H1 (cell line): ENCODE measurements at regions not wholly inside any gene's neighbourhood (a gene's known extent, or its start where the extent isn't known, plus 50 kb on each side); places are given as distances from the start of the nearest gene placed in this dataset.

Experiments used
- CTCF ChIA-PET: fragments of 300-600 bp; sonication (Branson Sonifier 250); formaldehyde crosslinking; loops from one replicate; lab custom pipeline; 2021; ENCODE audit not compliant: partially characterized antibody; lab: Charles Lee
- POLR2A ChIA-PET: fragments of 300-600 bp; sonication (Branson Sonifier 250); formaldehyde crosslinking; loops from one replicate; lab custom pipeline; 2021; ENCODE audit warnings: inconsistent platforms; ENCODE audit not compliant: partially characterized antibody; lab: Charles Lee
- DNase-seq, 2 experiments: peaks; one replicate each; pipeline versions ENCODE4 v3.0.0 to v3.0.0-alpha.2; 2010 to 2022; ENCODE audit warnings: low spot score in 2 of 2, low read depth in 1 of 2, mixed read lengths in 1 of 2
- FAIRE-seq: peaks from 2 replicates; lab custom pipeline; 2011; peaks lifted over from hg19 to GRCh38; lab: Jason Lieb, UNC
- H2AFZ ChIP-seq: 2 replicates; pipeline ENCODE4 v1.8.1; 2012; ENCODE audit warnings: low read length, inconsistent platforms
- H2AK5ac ChIP-seq: 2 replicates; pipeline ENCODE4 v1.6.1; 2013; ENCODE audit warnings: low read depth, low read length
- H2BK120ac ChIP-seq: replicated peaks from 2 replicates; pipeline ENCODE3; 2013; ENCODE audit warnings: low read depth, low read length, inconsistent platforms
- H2BK12ac ChIP-seq: 2 replicates; pipeline ENCODE4 v1.6.1; 2013; ENCODE audit warnings: low read depth, low read length
- H2BK15ac ChIP-seq: 2 replicates; pipeline ENCODE4 v1.6.1; 2013; ENCODE audit warnings: low read length
- H2BK20ac ChIP-seq: 2 replicates; pipeline ENCODE4 v1.6.1; 2013; ENCODE audit warnings: low read length
- H2BK5ac ChIP-seq: 2 replicates; pipeline ENCODE4 v1.6.1; 2013; ENCODE audit warnings: low read depth, low read length
- H3K14ac ChIP-seq: 2 replicates; pipeline ENCODE4 v1.6.1; 2013; ENCODE audit warnings: inconsistent platforms; ENCODE audit not compliant: insufficient read length
- H3K18ac ChIP-seq: 2 replicates; pipeline ENCODE4 v1.6.1; 2013; ENCODE audit warnings: low read length; ENCODE audit errors: extremely low read depth
- H3K23ac ChIP-seq: 2 replicates; pipeline ENCODE4 v1.6.1; 2013; ENCODE audit warnings: inconsistent platforms; ENCODE audit not compliant: insufficient read length
- H3K23me2 ChIP-seq: 2 replicates; pipeline ENCODE4 v1.6.1; 2013; ENCODE audit warnings: low read depth, low read length
- H3K27ac ChIP-seq: 2 replicates; pipeline ENCODE4 v1.6.1; 2011; ENCODE audit warnings: low read depth, low read length, inconsistent platforms
- H3K27me3 ChIP-seq, 4 experiments: replicated peaks in 1 of 4; 1 replicate in 1 of 4; 2 replicates in 3 of 4; pipeline versions ENCODE4 v1.6.1 to v1.8.1; 2011 to 2013; ENCODE audit warnings: low read length in 3 of 4, mild to moderate bottlenecking in 3 of 4, inconsistent platforms in 2 of 4, mixed read lengths in 2 of 4, moderate library complexity in 1 of 4; ENCODE audit not compliant: control insufficient read depth in 3 of 4, insufficient read depth in 3 of 4; ENCODE audit errors: extremely low read depth in 1 of 4
- H3K36me3 ChIP-seq, 4 experiments: 2 replicates each; pipeline versions ENCODE4 v1.6.1 to v1.8.1; 2011 to 2013; ENCODE audit warnings: mild to moderate bottlenecking in 4 of 4, low read length in 3 of 4, moderate library complexity in 2 of 4, control low read depth in 1 of 4, inconsistent platforms in 1 of 4; ENCODE audit not compliant: insufficient read depth in 4 of 4, control insufficient read depth in 2 of 4
- H3K4ac ChIP-seq: replicated peaks from 2 replicates; pipeline ENCODE3; 2013; ENCODE audit warnings: low read length, low read depth, mixed read lengths, inconsistent platforms; ENCODE audit not compliant: insufficient read length
- H3K4me1 ChIP-seq, 4 experiments: replicated peaks in 1 of 4; 1 replicate in 1 of 4; 2 replicates in 3 of 4; pipeline versions ENCODE4 v1.6.1 to v1.8.1; 2011 to 2013; ENCODE audit warnings: low read length in 3 of 4, inconsistent platforms in 2 of 4, mixed read lengths in 1 of 4; ENCODE audit not compliant: insufficient read depth in 4 of 4, control insufficient read depth in 3 of 4
- H3K4me2 ChIP-seq, 2 experiments: 2 replicates each; pipeline versions ENCODE4 v1.6.1 to v1.8.1; 2011 to 2013; ENCODE audit warnings: low read depth in 2 of 2, low read length in 2 of 2, control low read depth in 1 of 2, inconsistent platforms in 1 of 2, mild to moderate bottlenecking in 1 of 2; ENCODE audit not compliant: insufficient read depth in 1 of 2
- H3K4me3 ChIP-seq, 4 experiments: fragments of 200-600, 300-600 bp in 1 of 4; sonication (generic), shearing (Covaris generic), sonication (Bioruptor Twin) in 1 of 4; 2 replicates each; pipeline versions ENCODE4 v1.5.1 to v1.8.1; 2011 to 2016; ENCODE audit warnings: low read length in 4 of 4, low read depth in 3 of 4, control low read depth in 2 of 4, inconsistent platforms in 2 of 4, mild to moderate bottlenecking in 2 of 4, mixed read lengths in 1 of 4, moderate library complexity in 1 of 4; ENCODE audit not compliant: insufficient read depth in 2 of 4; ENCODE audit errors: extremely low read depth in 1 of 4
- H3K56ac ChIP-seq: replicated peaks from 2 replicates; pipeline ENCODE3; 2013; ENCODE audit warnings: low read depth, mild to moderate bottlenecking, mixed read lengths, low read length, inconsistent platforms; ENCODE audit not compliant: insufficient read length
- H3K79me1 ChIP-seq: 2 replicates; pipeline ENCODE4 v1.6.1; 2013; ENCODE audit warnings: low read depth, low read length, control low read depth
- H3K79me2 ChIP-seq, 2 experiments: 2 replicates each; pipeline versions ENCODE4 v1.6.1 to v1.8.1; 2012 to 2013; ENCODE audit warnings: low read length in 2 of 2, mild to moderate bottlenecking in 2 of 2, inconsistent platforms in 1 of 2; ENCODE audit not compliant: insufficient read depth in 2 of 2, control insufficient read depth in 1 of 2
- H3K9ac ChIP-seq, 4 experiments: replicated peaks in 1 of 4; 1 replicate in 1 of 4; 2 replicates in 3 of 4; pipeline versions ENCODE4 v1.6.1 to v1.8.1; 2011 to 2013; ENCODE audit warnings: low read depth in 3 of 4, low read length in 3 of 4, control low read depth in 2 of 4, mild to moderate bottlenecking in 2 of 4, moderate library complexity in 2 of 4, inconsistent platforms in 1 of 4; ENCODE audit errors: extremely low read depth in 1 of 4
- H3K9me3 ChIP-seq, 2 experiments: 2 replicates each; pipeline versions ENCODE4 v1.6.1 to v1.8.1; 2012 to 2013; ENCODE audit warnings: mild to moderate bottlenecking in 2 of 2, moderate library complexity in 2 of 2, control low read depth in 1 of 2, inconsistent platforms in 1 of 2, low read depth in 1 of 2, low read length in 1 of 2, mixed read lengths in 1 of 2; ENCODE audit not compliant: insufficient read depth in 2 of 2
- H4K20me1 ChIP-seq, 2 experiments: replicated peaks in 1 of 2; 2 replicates each; pipeline versions ENCODE3 to v1.8.1; 2011 to 2013; ENCODE audit warnings: inconsistent platforms in 2 of 2, low read length in 2 of 2, mild to moderate bottlenecking in 1 of 2; ENCODE audit not compliant: insufficient read depth in 2 of 2, control insufficient read depth in 1 of 2
- H4K5ac ChIP-seq: 2 replicates; pipeline ENCODE4 v1.6.1; 2013; ENCODE audit warnings: low read length, low read depth, mixed read lengths, inconsistent platforms; ENCODE audit not compliant: insufficient read length
- H4K8ac ChIP-seq: 2 replicates; pipeline ENCODE4 v1.8.0; 2013; ENCODE audit warnings: mild to moderate bottlenecking, moderate library complexity, low read length, inconsistent platforms; ENCODE audit not compliant: insufficient read depth; ENCODE audit errors: extremely low read depth
- H4K91ac ChIP-seq: replicated peaks from 2 replicates; pipeline ENCODE3; 2013; ENCODE audit warnings: low read length, mixed read lengths, inconsistent platforms; ENCODE audit not compliant: insufficient read length
- SP4 ChIP-seq: IDR thresholded peaks from 2 replicates; pipeline ENCODE4 v1.6.1; 2012; ENCODE audit warnings: low read length, inconsistent platforms
- TAF1 ChIP-seq: IDR thresholded peaks from 2 replicates; pipeline ENCODE4 v1.6.1; 2011; ENCODE audit warnings: mild to moderate bottlenecking, low read depth, low read length
- YY1 ChIP-seq: IDR thresholded peaks from 2 replicates; pipeline ENCODE4 v1.6.1; 2011; ENCODE audit warnings: low read depth, mild to moderate bottlenecking, low read length
- WGBS, 2 experiments: shearing (Covaris generic) in 1 of 2; methylation state at CpG; one replicate each; pipeline versions ENCODE4 v1.1.6 to v1.1.7; 2013 to 2015; ENCODE audit warnings: low lambda C conversion rate in 2 of 2, mixed read lengths in 2 of 2, inconsistent platforms in 1 of 2, low coverage in 1 of 2, missing lambda C conversion rate in 1 of 2; ENCODE audit not compliant: insufficient replicate concordance in 2 of 2, insufficient coverage in 1 of 2, insufficient read length in 1 of 2; ENCODE audit errors: extremely low coverage in 1 of 2, missing lambda C conversion rate in 1 of 2; 5-methylcytosine and 5-hydroxymethylcytosine counted together

- Histone ChIP-seq H3K4ac (no peak overlapping the region), H3K56ac (no peak overlapping the region)
Observed at GRCh38 chr17:72477491-72477890, 356.7 kb downstream of the SOX9 start.

More at GRCh38 chr17:72477491-72477890, 356.7 kb downstream of the SOX9 start:
- Histone ChIP-seq H3K4me3 (no peak overlapping the region), H3K27ac (no peak overlapping the region), H3K23me2 (no peaks in the 10 kb centered on the region), H3K4me1 (peaks cover 13 to 31% (median 26%) of the 10 kb centered on the region in 4 experiments; a peak in 6 of 7 replicates), H4K8ac (no peak overlapping the region), H3K23ac (no peak overlapping the region), H3K18ac (peak overlapping the region; percentile 84; the same call in 1 of the 2 replicates), H3K79me1 (no peaks in the 10 kb centered on the region), H2AFZ (no peak overlapping the region), H3K4me2 (peak overlapping the region in 1 of 2 experiments; percentile 63; a peak in 1 of 4 replicates), H2BK20ac (peak overlapping the region; percentile 99), H2BK120ac (peak overlapping the region; percentile 70), H3K27me3 (no peaks in the 10 kb centered on the region), H2AK5ac (no peak overlapping the region), H3K79me2 (no peaks in the 10 kb centered on the region), H2BK15ac (no peak overlapping the region), H4K91ac (peak overlapping the region; percentile 64), H3K9me3 (no peaks in the 10 kb centered on the region), H4K20me1 (no peaks in the 10 kb centered on the region), H2BK12ac (peak overlapping the region; percentile 99; the same call in 1 of the 2 replicates), H3K14ac (no peak overlapping the region), H3K36me3 (no peaks in the 10 kb centered on the region), H3K9ac (no peak overlapping the region), H2BK5ac (peak overlapping the region; percentile 2; the same call in 1 of the 2 replicates), H4K5ac (peak overlapping the region; percentile 71)
- WGBS, 2 experiments, result 90% methylated on average over 8 of the region's 8 CpGs; no CpG with 5 or more reads in 1 of the 2 experiments
- no peak for TF ChIP-seq SP4
- peak; percentile 60; the same call in 1 of the 2 replicates for TF ChIP-seq YY1
- no peak for TF ChIP-seq TAF1
- DNase-seq (no peak), FAIRE-seq (no peak)
- ChIA-PET CTCF (interaction anchor here (1.1 kb wide), 1 partner anchor 34 kb away, joined by 3 read pairs; no protein-coding TSS in a partner anchor), POLR2A (no interaction called here)
